Subcutaneous abdominal adipose tissue (tissue), 5 donors: ENCODE measurements at regions not wholly inside any gene's neighbourhood (a gene's known extent, or its start where the extent isn't known, plus 50 kb on each side); places are given as distances from the start of the nearest gene placed in this dataset.

Experiments
- H3K27ac ChIP-seq: one replicate; pipeline ENCODE4 v1.7.0; 2013; ENCODE audit warnings: low read depth, mild to moderate bottlenecking, inconsistent platforms, low read length, moderate library complexity
- H3K27me3 ChIP-seq, 5 donors: one replicate each; pipeline ENCODE4 v1.7.0; 2013; ENCODE audit warnings: low read length in 5 of 5, inconsistent platforms in 1 of 5; ENCODE audit not compliant: control insufficient read depth in 5 of 5, insufficient read depth in 4 of 5
- H3K36me3 ChIP-seq, 5 donors: one replicate each; pipeline ENCODE4 v1.7.0; 2013; ENCODE audit warnings: low read length in 5 of 5; ENCODE audit not compliant: control insufficient read depth in 5 of 5, insufficient read depth in 5 of 5
- H3K4me1 ChIP-seq, 5 donors: one replicate each; pipeline ENCODE4 v1.7.0; 2013; ENCODE audit warnings: low read length in 5 of 5, mild to moderate bottlenecking in 3 of 5, moderate library complexity in 1 of 5; ENCODE audit not compliant: control insufficient read depth in 5 of 5, insufficient read depth in 5 of 5
- H3K4me3 ChIP-seq, 5 donors: one replicate each; pipeline ENCODE4 v1.7.0; 2013; ENCODE audit warnings: low read length in 5 of 5, low read depth in 1 of 5
- H3K9ac ChIP-seq, 5 donors: one replicate each; pipeline ENCODE4 v1.7.0; 2013; ENCODE audit warnings: low read length in 5 of 5, mild to moderate bottlenecking in 4 of 5, moderate library complexity in 3 of 5
- H3K9me3 ChIP-seq, 5 donors: one replicate each; pipeline ENCODE4 v1.7.0; 2013; ENCODE audit warnings: low read length in 5 of 5; ENCODE audit not compliant: control insufficient read depth in 5 of 5
- donor health status: healthy.
- donor health status: healthy.
- donor health status: healthy.
- donor health status: healthy.
- donor health status: healthy.

DNA sequence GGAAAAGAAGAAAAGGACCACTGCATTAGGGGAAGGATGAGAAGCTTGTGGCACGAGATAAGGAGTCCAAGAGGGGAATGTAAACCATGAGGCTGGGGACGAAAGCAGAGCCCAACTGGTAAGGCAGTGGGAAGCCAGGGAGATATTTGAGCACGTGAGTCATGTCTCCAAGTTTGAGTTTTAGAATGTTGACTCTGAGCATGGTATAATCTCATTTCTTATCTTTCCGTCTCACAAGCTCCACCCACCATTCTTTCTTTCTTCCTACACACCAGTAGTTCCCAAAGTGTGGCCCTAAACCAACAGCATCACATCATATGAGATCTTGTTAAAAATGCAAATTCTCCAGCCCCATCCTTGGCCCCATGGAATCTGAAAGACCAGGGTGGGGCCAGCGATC lies 145.3 kb downstream of the PLPP3 start:
- Histone ChIP-seq H3K27ac (no peak overlapping the region), H3K9ac (no peak overlapping the region), H3K27me3 (no peaks in the 10 kb centered on the region), H3K9me3 (no peaks in the 10 kb centered on the region), H3K4me1 (peaks cover 0 to 27% (median 11%) of the 10 kb centered on the region in 5 donors), H3K36me3 (no peaks in the 10 kb centered on the region), H3K4me3 (no peak overlapping the region)

DNA sequence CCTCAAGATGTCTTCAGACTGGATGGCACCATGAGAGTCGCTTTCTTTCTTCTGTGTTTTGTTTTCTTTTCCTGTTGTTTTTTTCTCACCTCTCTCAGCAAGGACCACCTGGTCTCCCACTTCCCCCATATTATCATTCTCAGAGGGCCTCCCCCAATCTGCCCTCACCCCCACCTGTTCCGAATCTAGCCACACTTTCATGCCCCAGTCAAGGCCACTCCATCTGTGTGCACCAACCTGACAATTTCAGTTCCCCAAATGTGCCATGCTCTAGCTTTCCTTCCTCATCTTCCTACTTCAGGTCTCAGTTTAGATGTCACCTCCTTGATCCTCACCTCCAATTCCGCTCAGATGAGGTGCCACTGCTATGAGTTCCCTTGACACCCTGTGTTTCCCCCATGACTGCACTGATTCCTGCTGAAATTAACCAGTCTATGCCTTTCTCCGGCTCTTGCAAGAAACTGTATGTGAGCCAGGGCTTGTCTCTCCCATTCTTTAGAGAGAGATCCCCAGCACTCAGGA lies 146.2 kb downstream of the PLPP3 start:
- H3K36me3 ChIP-seq, result no peaks in the 10 kb centered on the region
- no peak overlapping the region for H3K9ac ChIP-seq
- H3K4me3 ChIP-seq, result no peak overlapping the region
- no peaks in the 10 kb centered on the region for H3K9me3 ChIP-seq
- peaks cover 0 to 27% (median 11%) of the 10 kb centered on the region in 5 donors for H3K4me1 ChIP-seq
- no peak overlapping the region for H3K27ac ChIP-seq
- no peaks in the 10 kb centered on the region for H3K27me3 ChIP-seq

DNA sequence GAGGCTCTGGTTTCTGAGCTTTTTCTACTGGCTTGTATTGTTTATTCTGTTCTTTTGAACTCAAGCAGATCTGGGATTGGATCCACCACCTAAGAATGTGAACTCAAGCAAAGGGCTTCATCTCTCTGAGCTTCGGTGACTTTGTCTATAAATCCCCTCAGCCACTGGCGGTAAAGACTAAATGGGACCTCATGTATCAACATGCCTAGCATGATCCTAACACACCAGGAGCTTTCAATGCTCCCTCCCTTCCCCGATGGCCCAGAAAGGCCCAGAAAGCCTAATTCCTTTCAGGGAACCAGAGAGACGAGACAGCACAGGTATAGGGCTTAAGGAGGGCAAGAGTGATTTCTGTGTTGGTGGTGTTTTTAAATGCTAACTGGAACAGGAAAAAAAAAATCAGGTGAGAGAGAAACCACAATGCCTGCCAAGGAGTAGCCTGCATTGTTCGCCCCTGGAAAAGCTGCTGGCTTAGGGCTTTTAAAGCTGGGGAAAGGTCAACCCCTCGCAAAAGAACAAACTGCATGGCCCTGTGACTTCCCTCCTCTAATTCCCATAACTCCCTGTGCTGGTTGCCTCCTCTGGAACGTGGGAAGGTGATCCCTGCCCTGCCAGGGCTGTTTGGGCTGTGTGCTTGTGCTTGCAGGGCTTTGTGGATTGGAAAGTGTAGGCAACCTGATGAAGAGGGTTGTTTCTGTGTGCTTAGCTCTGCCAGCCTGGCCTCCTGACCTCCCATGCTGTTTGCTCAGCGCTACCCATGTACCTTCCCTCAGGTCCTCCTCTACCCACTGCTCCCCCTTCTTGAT lies 147.0 kb downstream of the PLPP3 start:
- H3K4me1 ChIP-seq, result peaks cover 0 to 27% (median 11%) of the 10 kb centered on the region in 5 donors
- peak overlapping the region in 1 of 5 donors; percentile 19 for H3K9ac ChIP-seq
- no peak overlapping the region for H3K4me3 ChIP-seq
- no peaks in the 10 kb centered on the region for H3K9me3 ChIP-seq
- no peaks in the 10 kb centered on the region for H3K36me3 ChIP-seq
- peak overlapping the region; percentile 12 for H3K27ac ChIP-seq
- H3K27me3 ChIP-seq, result no peaks in the 10 kb centered on the region

DNA sequence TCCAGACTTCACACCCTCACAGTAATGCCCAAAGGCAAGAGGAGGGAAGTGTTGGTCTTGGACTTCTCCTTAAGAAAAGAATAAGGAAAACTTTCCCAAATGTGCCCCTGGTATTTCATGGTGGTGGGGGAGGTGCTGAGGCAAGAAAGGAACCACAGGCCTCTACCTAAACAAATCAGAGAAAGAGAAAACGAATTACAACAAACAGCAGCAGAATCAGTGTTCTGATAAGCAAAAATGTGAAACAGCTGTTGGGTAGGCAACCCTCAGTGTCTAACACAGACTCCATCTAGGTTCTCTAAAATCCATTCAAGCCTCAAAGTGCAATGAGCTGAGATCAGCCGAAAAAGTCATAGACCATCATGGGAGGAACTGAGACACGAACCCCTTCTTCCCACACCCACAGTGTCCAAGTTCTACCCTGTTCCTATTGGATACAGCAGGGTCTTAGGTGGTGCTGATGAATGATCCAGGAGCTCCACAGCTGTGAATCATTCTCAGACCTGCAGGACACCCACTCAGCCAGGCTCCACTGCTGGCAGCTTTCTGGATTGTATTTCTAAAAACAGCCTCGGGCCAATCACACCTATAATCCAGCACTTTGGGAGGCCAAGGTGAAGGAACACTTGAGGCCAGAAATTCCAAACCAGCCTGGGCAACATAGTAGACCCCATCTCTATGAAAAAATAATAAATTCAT lies 149.1 kb downstream of the PLPP3 start:
- Histone ChIP-seq H3K27me3 (no peaks in the 10 kb centered on the region), H3K36me3 (no peaks in the 10 kb centered on the region), H3K4me1 (peaks cover 0 to 27% (median 11%) of the 10 kb centered on the region in 5 donors), H3K4me3 (no peak overlapping the region), H3K9ac (no peak overlapping the region), H3K9me3 (no peaks in the 10 kb centered on the region), H3K27ac (no peak overlapping the region)

DNA sequence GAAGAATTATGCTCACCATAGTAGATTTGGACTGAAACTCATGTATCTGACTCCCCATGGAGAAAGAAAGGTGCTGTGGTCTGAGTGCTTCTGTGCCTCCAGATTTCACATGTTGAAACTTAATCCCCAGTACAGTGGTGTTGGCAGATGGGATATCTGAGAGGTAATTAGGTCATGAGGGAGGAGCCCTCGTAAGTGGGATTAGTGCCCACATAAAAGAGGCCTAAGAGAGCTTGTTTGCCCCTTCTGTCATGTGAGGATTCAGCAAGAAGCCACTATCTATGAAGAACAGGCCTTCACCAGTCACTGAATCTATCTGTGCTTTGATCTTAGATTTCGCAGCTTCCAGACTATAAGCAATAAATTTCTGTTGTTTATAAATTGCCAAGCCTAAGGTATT lies 150.1 kb downstream of the PLPP3 start:
- Histone ChIP-seq H3K9ac (no peak overlapping the region), H3K4me3 (no peak overlapping the region), H3K27me3 (no peaks in the 10 kb centered on the region), H3K27ac (no peak overlapping the region), H3K36me3 (no peaks in the 10 kb centered on the region), H3K4me1 (peaks cover 0 to 32% (median 20%) of the 10 kb centered on the region in 5 donors), H3K9me3 (no peaks in the 10 kb centered on the region)

DNA sequence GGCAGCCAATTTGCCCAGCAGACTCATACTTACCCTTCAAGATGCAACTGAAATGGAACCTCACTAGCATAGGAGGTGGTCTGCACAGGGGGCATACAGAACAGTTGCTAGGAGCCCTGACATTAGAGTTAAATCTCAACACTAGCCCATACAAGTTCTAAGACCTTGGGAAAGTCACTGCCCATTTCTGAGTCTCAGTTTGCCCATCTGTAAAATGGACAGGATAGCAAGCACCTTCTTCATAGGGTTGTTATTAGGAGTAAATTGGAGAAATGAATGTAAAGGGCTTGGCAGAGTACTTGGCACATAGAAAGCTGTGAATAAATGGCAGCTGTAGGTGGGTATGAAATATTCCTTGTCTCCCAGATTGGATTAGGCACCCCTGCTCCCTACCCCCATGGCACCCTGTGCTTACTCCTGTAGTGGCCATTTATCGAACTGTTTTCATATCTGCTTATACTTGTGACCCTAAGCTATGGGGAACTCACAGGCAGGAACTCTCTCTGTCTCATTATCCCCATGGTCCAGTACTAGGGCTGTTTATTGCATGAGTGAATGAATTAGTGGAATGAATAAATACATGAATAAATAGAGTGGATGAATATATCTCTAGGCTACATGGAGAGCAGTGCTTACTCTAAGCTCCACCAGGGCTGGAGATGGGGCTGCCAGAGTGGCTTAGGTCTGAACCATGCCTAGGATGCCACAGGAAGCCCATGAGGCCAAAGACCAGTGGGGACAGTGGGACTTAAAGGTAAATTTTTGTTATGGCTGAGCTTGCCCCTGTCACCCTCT lies 152.6 kb downstream of the PLPP3 start:
- Histone ChIP-seq H3K9ac (no peak overlapping the region), H3K4me3 (no peak overlapping the region), H3K36me3 (no peaks in the 10 kb centered on the region), H3K27ac (no peak overlapping the region), H3K4me1 (peaks cover 0 to 16% (median 11%) of the 10 kb centered on the region in 5 donors), H3K27me3 (no peaks in the 10 kb centered on the region), H3K9me3 (no peaks in the 10 kb centered on the region)

DNA sequence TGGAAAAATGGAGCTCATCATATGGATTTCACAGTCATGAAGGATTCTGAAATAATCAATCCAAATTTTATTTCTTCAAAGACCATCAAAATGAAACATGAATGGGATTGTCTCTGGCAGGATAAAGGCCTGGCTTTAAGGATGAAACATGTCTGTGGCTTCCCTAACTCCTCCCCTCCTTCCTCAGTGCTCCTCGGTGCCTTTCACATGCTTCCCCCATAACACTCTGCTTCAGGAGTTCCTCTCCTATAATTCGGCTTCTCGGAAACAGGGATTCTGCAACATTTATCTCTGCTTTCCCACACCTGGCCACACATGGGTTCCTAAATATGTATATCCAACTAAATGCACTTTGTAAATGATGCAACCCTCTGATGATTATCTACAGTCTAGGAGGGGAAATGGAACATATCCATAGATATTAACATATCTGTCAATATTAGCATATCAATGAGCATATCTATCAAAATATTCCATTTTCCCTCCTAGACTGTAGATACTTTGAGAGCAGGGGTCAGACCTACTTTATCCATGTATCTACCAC lies 153.8 kb downstream of the PLPP3 start:
- peaks cover 0 to 15% (median 9%) of the 10 kb centered on the region in 5 donors for H3K4me1 ChIP-seq
- H3K9ac ChIP-seq, result no peak overlapping the region
- no peaks in the 10 kb centered on the region for H3K36me3 ChIP-seq
- no peak overlapping the region for H3K4me3 ChIP-seq
- no peaks in the 10 kb centered on the region for H3K9me3 ChIP-seq
- no peak overlapping the region for H3K27ac ChIP-seq
- no peaks in the 10 kb centered on the region for H3K27me3 ChIP-seq

DNA sequence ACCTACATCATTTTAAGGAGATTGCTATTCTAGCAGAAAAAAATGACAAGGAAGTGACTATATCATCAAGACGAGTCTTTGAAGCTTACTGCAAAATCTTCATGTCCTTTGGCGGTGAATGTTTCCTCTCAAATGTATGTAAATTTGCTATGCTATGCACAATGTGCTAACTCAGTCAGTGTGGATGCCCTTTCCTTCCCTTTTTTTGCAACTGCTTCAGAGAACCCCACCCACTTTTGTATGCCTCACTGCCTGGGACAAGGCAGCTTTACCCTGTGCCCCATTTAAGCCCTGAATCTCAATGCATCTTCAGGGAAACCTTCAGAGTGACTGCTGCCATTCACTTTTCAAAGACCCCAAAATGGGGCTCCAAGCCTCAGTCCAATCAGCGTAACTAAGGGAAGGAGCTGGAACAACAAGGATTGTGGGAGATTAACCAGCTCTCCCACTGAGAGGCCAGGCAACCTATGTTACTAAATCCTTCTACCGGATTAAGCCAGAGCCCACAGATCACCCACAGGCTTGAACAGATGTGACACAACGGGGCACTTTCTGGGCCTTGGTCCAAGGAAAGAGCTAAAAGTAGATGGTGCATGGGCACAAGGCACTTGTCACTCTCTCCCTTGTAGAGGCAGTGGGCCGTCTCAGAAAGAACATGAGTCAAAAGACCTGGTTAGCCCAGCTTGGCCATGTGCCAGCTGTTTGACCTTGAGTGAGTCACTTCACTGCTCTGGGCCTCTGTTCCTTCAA lies 154.4 kb downstream of the PLPP3 start:
- Histone ChIP-seq H3K36me3 (no peaks in the 10 kb centered on the region), H3K9me3 (no peaks in the 10 kb centered on the region), H3K27ac (no peak overlapping the region), H3K4me1 (peaks cover 0 to 15% (median 9%) of the 10 kb centered on the region in 5 donors), H3K9ac (no peak overlapping the region), H3K4me3 (no peak overlapping the region), H3K27me3 (no peaks in the 10 kb centered on the region)

DNA sequence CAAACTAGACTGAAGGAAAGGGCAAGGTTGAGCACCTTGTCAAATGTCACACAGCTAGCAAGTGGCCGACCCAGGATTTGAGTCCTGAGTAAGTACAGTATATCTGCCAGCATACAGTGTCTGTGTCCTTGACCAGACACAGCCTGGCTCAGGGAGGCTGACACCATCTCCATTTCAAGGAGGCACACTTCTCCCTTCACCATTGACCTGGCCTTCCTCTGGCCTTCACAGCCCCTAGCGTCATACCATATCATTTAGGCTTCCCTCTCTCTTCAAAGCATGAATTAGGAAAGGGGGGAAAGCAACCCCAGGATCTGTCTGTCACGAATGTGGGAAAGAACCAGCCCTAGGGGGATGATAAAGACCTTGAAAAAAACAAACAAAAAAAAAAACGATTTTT lies 155.6 kb downstream of the PLPP3 start:
- no peaks in the 10 kb centered on the region for H3K27me3 ChIP-seq
- H3K27ac ChIP-seq, result no peak overlapping the region
- no peaks in the 10 kb centered on the region for H3K9me3 ChIP-seq
- no peak overlapping the region for H3K4me3 ChIP-seq
- H3K36me3 ChIP-seq, result no peaks in the 10 kb centered on the region
- peaks cover under 1 to 17% (median 12%) of the 10 kb centered on the region in 5 donors for H3K4me1 ChIP-seq
- no peak overlapping the region for H3K9ac ChIP-seq
